ENCODE measurements at regions not wholly inside any gene's neighbourhood (a gene's known extent, or its start where the extent isn't known, plus 50 kb on each side); places are given as distances from the start of the nearest gene placed in this dataset.

DNA sequence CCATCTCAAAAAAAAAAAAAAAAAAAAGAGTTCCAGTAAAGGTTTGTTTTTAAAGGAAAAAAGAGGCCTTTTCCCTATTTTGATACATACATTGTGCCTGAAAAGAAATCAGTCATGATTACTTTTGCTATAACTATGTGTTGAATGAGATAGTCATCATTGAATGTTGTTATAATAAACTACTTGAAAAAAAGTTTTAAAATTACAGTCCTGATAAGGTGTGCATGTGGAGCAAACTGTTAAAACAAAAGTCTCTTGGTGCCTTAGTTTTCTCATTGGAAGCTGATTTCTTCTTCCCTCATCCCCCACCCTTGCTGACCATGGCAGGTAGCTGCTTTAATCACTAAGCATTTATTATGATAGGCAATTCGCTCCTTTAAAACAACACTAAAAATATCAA is 172.3 kb upstream of the TBCA start:
- Histone ChIP-seq H3K4me3 (ENCODE audit: low read length) (no peak overlapping the region), H3K9me3 (ENCODE audit: low read length) (no peaks in the 10 kb centered on the region), H3K36me3 (ENCODE audit: insufficient read depth, low read length) (no peaks in the 10 kb centered on the region), H2AFZ (ENCODE audit: low read depth, low read length) (no peak overlapping the region), H3K4me1 (ENCODE audit: insufficient read depth, low read length) (no peaks in the 10 kb centered on the region), H3K27me3 (ENCODE audit: insufficient read depth, low read length) (peaks cover 34% of the 10 kb centered on the region)

DNA sequence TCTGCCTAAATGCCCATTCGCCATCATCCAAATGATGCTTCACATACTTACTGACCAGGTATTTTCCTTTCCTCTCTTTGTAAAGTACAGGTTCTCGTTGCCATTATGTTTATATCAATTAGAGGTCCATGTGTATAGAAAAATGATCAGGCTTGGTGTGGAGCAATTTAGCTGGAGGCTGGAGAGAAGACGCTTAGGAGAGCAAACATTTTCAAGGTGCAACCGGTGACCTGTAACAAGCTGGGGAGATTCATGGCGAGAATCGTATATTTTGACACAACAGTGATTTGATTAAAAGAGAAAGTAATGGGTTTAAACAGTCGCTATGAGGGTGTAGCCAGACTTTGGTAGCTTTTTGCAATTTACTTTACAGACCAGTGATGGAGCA is 170.9 kb upstream of the TBCA start:
- Histone ChIP-seq H2AFZ (ENCODE audit: low read depth, low read length) (no peak overlapping the region), H3K9me3 (ENCODE audit: low read length) (no peaks in the 10 kb centered on the region), H3K27me3 (ENCODE audit: insufficient read depth, low read length) (peaks cover 24% of the 10 kb centered on the region), H3K4me3 (ENCODE audit: low read length) (no peak overlapping the region), H3K4me1 (ENCODE audit: insufficient read depth, low read length) (no peaks in the 10 kb centered on the region), H3K36me3 (ENCODE audit: insufficient read depth, low read length) (no peaks in the 10 kb centered on the region)

DNA sequence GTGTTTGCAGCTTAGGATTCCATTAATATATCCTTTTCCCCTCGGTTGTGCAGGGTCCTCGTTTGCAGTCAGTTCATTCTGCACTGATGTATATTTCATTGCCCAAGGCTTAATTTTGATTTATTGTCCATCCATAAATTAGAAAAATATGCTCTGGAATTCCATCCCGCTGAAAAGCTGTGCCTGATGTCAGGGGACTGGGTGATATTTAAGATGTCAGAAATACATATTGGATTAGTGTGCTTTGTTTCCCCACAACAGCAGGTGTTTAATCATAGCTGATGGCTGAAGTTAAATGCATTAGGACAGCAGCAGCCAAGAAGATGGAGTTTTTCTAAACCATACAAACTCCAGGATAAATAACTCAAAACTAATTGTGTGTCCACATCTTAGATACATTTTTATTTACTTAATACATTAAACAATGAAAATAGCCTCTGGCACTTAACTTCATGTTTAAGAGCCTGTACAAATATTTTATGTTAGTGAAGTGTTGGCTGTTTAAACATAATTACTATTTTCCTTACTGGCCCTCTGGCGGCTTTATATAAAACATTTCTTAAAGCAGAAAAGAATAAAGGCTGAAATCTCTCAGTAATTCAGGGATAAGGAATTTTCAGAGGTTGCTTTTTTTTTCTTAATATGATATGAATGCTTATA is 170.4 kb upstream of the TBCA start:
- no peaks in the 10 kb centered on the region for H3K4me1 ChIP-seq (ENCODE audit: insufficient read depth, low read length)
- H3K36me3 ChIP-seq (ENCODE audit: insufficient read depth, low read length): no peaks in the 10 kb centered on the region
- no peak overlapping the region for H2AFZ ChIP-seq (ENCODE audit: low read depth, low read length)
- no peak overlapping the region for H3K4me3 ChIP-seq (ENCODE audit: low read length)
- no peaks in the 10 kb centered on the region for H3K9me3 ChIP-seq (ENCODE audit: low read length)
- H3K27me3 ChIP-seq (ENCODE audit: insufficient read depth, low read length): peaks cover 19% of the 10 kb centered on the region

DNA sequence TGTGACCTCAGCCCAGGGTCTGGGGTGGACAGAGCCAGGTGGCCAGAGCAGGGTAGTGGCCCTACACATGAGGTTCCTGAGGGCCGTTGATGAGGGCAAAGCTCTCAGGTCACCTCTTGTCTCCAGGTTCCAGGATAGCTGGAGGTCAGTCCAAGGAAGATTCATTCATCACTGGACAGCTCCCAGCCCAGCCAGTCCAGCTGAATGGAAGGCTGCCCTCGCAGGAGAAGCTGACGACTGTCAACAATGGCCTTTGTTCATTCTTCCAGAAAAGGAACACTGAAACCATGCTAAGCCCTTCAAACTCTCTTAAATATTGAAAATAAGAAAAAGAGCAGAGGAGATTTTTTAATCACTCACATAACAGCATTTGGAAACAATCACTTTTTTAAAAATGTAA is 169.7 kb upstream of the TBCA start:
- no peak overlapping the region for H2AFZ ChIP-seq (ENCODE audit: low read depth, low read length)
- H3K27me3 ChIP-seq (ENCODE audit: insufficient read depth, low read length): peaks cover 17% of the 10 kb centered on the region
- no peaks in the 10 kb centered on the region for H3K36me3 ChIP-seq (ENCODE audit: insufficient read depth, low read length)
- H3K4me1 ChIP-seq (ENCODE audit: insufficient read depth, low read length): no peaks in the 10 kb centered on the region
- H3K4me3 ChIP-seq (ENCODE audit: low read length): no peak overlapping the region
- H3K9me3 ChIP-seq (ENCODE audit: low read length): no peaks in the 10 kb centered on the region

DNA sequence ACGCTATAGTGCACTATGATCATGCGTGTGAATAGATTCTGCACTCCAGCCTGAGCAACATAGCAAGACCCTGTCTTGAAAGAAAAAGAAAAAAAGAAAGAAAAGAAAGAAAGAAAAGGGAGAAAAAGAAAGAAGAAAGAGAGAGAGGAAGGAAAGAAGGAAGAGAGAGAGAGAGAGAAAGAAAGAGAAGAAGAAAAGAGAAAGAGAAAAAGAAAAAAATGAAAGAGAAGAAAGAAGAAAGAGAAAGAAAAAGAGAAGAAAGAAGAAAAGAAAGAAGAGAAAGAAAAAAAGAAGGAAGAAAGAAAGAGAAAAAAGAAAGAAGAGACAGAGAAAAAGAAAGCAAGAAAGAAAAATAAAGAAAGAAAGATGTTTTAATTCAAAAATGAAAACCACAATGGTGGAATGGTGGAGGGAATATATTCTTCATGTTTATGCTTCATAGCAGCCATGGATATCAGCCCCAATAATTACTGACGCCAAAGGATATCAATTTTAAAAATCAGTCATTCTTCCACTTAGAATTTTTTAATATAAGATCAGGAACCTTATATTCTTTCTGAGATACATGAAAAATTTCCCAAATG is 168.7 kb upstream of the TBCA start:
- Histone ChIP-seq H3K36me3 (ENCODE audit: insufficient read depth, low read length) (no peaks in the 10 kb centered on the region), H2AFZ (ENCODE audit: low read depth, low read length) (no peak overlapping the region), H3K4me1 (ENCODE audit: insufficient read depth, low read length) (no peaks in the 10 kb centered on the region), H3K27me3 (ENCODE audit: insufficient read depth, low read length) (peaks cover 13% of the 10 kb centered on the region), H3K4me3 (ENCODE audit: low read length) (no peak overlapping the region), H3K9me3 (ENCODE audit: low read length) (no peaks in the 10 kb centered on the region)

DNA sequence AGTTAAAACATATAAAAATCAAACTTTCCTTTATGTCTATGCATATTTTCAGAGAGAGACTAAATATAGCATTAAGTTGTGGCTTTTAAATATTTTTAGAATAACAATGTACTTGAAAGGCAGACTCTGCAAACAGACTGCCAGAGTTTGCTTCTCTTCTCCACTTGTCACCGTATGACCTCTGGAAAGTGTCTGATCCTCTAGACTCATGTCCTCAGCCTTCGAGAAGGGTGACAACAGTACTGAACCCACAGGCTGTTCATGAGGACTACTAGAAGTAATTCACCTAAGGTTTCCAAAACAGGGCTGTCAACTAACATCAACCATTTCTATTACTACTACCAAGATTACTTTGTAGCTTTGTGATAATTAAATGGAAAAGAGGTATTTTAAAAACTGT is 167.7 kb upstream of the TBCA start:
- H3K27me3 ChIP-seq (ENCODE audit: insufficient read depth, low read length): peaks cover 7% of the 10 kb centered on the region
- H3K4me1 ChIP-seq (ENCODE audit: insufficient read depth, low read length): no peaks in the 10 kb centered on the region
- no peak overlapping the region for H2AFZ ChIP-seq (ENCODE audit: low read depth, low read length)

DNA sequence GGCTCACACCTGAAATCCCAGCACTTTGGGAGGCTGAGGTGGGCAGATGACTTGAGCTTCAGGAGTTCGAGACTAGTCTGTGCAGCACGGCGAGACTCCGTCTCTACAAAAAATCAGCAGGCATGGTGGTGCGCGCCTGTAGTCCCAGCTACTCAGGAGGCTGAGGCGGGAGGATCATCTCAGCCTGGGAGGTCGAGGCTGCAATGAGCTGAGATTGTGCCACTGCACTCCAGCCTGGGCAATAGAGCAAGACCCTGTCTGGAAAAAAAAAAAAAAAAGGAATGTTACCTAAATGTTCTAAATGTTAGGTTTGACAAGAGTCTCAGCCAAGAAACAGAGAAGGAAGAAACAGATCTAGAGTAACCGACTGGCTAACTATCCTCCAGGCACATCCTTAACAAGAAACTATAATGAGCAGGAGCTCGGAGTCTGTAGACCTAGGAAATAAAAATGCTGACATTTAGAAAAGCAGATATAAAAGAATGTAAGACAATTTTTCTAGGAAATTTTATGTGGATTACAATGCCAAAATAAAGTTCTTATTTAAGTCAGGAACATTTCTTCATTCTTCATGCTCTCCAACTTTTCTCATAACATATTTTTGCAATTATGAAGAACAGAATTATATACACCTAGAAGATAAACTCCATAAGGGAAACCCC is 166.6 kb upstream of the TBCA start:
- H3K4me3 ChIP-seq (ENCODE audit: low read length): no peak overlapping the region
- H3K27me3 ChIP-seq (ENCODE audit: insufficient read depth, low read length): peaks cover 7% of the 10 kb centered on the region
- H2AFZ ChIP-seq (ENCODE audit: low read depth, low read length): no peak overlapping the region
- H3K36me3 ChIP-seq (ENCODE audit: insufficient read depth, low read length): no peaks in the 10 kb centered on the region
- no peaks in the 10 kb centered on the region for H3K9me3 ChIP-seq (ENCODE audit: low read length)
- H3K4me1 ChIP-seq (ENCODE audit: insufficient read depth, low read length): no peaks in the 10 kb centered on the region

More for the DNA sequence above, 167.7 kb upstream of the TBCA start:
- H3K36me3 ChIP-seq (ENCODE audit: insufficient read depth, low read length): no peaks in the 10 kb centered on the region
- H3K4me3 ChIP-seq (ENCODE audit: low read length): no peak overlapping the region
- H3K9me3 ChIP-seq (ENCODE audit: low read length): no peaks in the 10 kb centered on the region

DNA sequence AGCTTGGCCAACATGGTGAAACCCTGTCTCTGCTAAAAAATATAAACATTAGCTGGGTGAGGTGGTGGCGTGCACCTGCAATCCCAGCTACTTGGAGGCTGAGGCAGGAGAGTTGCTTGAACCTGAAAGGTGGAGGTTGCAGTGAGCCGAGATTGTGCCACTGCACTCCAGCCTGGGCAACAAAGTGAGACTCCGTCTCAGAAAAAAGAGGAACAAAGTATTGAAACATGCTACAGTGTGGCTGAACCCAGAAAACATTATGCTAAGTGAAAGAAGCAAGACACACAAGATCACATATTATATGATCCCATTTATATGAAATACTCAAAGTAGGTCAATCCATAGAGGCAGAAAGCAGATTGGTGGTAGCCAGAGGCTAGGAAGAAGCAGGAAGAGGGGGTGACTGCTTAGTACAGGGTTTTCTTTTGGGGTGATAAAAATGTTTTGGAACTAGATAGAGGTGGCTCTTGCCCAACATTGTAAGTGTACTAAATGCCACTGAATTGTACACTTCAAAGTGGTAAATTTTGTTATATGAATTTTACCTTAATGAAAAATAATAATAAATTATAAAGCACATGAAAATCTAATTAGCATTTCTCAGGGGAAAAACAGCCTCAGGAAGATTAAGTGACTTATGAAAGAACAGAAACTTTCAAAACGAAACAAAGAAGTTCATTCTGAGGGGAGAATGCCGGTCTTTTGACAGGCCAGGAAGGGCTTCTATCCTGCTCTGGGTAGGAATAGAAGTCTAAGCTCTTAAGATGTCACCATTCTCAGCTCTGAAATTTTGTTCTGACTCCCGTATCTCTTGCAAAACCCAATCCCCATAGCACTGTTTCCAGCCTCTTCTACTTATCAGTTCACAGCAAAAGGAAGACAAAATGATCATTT is 161.1 kb upstream of the TBCA start:
- H3K9me3 ChIP-seq (ENCODE audit: low read length): no peaks in the 10 kb centered on the region
- H3K36me3 ChIP-seq (ENCODE audit: insufficient read depth, low read length): no peaks in the 10 kb centered on the region
- peaks cover 4% of the 10 kb centered on the region for H3K27me3 ChIP-seq (ENCODE audit: insufficient read depth, low read length)
- no peak overlapping the region for H2AFZ ChIP-seq (ENCODE audit: low read depth, low read length)
- H3K4me3 ChIP-seq (ENCODE audit: low read length): no peak overlapping the region
- H3K4me1 ChIP-seq (ENCODE audit: insufficient read depth, low read length): no peaks in the 10 kb centered on the region

DNA sequence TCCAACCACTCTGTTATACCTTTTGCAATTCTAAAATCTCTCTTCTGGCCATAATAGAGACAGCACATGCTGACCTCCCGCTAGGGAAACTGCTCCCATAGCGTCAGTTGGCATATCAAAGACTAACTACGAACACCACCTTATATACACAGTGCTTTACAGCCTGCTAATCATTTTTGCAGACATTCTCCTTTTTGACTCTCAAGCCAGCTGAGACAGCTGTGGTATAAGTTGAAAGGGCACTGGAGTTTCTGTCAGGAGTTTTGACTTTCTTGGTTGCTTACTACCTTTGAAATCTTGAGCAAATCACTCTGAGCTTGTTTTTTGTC is 160.2 kb upstream of the TBCA start:
- Histone ChIP-seq H2AFZ (ENCODE audit: low read depth, low read length) (no peak overlapping the region), H3K27me3 (ENCODE audit: insufficient read depth, low read length) (peaks cover 4% of the 10 kb centered on the region), H3K4me3 (ENCODE audit: low read length) (no peak overlapping the region), H3K36me3 (ENCODE audit: insufficient read depth, low read length) (no peaks in the 10 kb centered on the region), H3K4me1 (ENCODE audit: insufficient read depth, low read length) (no peaks in the 10 kb centered on the region), H3K9me3 (ENCODE audit: low read length) (no peaks in the 10 kb centered on the region)

DNA sequence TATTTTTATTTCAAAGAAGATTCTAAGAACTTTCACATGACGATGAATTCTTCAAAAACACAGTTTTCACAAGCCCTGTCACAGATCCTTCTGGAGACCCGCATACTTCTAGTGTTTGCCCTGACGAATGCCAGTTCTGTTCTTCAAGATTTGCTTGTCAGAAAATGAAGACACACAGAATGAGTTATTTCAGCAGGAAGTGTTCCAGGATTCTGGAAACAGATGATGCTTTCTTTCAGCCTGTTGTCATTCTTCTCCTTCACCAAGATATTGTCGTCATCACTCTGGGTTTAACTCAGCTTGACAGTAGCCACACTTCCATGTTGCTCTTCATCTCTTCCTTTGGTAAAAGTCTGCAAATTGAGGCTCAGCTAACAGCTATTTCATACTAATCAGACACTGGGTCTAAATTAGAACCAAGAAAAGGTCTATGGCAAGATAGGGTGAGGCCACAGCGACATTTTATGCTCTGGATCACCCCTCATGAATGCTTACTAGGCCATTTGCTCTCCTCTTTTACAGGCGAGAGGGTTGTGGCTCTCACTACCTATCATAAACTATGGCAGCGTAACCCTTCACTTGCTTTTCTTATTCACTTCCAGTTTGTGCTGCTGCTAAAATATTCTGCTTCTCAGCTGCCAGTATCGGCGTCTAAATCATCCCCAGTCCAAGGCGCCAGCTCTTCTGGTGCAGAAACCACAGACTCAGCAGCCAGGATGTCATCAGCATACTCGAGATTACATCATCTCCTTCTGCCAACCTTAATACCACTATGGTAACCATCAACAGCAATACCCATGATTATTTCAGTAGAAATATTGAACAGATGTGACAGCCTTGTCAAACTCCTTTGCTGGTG is 159.6 kb upstream of the TBCA start:
- no peak overlapping the region for H2AFZ ChIP-seq (ENCODE audit: low read depth, low read length)
- no peaks in the 10 kb centered on the region for H3K9me3 ChIP-seq (ENCODE audit: low read length)
- H3K4me1 ChIP-seq (ENCODE audit: insufficient read depth, low read length): no peaks in the 10 kb centered on the region
- peaks cover 2% of the 10 kb centered on the region for H3K27me3 ChIP-seq (ENCODE audit: insufficient read depth, low read length)
- no peaks in the 10 kb centered on the region for H3K36me3 ChIP-seq (ENCODE audit: insufficient read depth, low read length)
- H3K4me3 ChIP-seq (ENCODE audit: low read length): no peak overlapping the region

DNA sequence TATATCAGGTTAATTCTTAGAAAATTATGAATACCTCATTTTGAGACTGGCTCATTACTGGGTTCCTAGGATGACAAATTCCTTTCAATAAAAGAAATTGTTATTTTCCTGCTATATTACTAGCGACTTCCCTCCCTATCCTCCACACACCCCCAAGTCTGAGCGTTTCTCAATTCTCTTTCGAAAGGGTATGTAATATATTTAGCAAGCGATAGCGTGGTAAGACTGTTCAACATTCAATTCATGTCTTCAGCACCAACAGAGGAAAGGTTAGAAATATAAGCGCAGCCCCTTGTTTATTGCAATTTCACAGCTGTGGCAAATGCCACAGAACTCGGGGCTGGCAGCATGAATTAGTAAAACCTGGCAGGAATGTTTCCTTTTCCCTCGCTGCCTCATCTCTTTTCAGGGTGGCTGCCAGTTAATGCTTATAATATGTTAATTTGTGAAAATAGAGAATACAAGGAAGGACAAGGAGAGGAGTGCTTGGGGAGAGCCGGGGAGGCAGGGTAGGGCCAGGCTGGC is 152.7 kb upstream of the TBCA start:
- Histone ChIP-seq H3K27me3 (ENCODE audit: insufficient read depth, low read length) (peaks cover 8% of the 10 kb centered on the region), H3K9me3 (ENCODE audit: low read length) (no peaks in the 10 kb centered on the region)

DNA sequence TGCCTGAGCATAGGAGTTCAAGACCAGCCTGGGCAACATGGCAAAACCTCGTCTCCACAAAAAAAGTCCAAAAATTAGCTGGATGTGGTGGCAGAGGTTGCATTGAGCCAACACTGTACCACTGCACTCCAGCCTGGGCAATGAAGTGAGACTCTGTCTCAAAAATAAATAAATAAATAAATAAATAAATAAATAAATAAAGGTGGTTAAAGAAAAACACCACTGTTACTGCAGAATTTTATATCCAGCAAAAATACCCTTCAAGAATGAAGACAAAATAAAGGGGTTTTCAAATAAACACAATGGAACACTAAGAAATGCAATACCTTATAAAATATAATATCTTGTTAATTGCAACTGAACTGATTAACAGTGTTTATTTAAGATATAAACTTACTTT is 150.2 kb upstream of the TBCA start:
- Histone ChIP-seq H3K4me1 (ENCODE audit: insufficient read depth, low read length) (no peaks in the 10 kb centered on the region), H2AFZ (ENCODE audit: low read depth, low read length) (no peak overlapping the region), H3K36me3 (ENCODE audit: insufficient read depth, low read length) (no peaks in the 10 kb centered on the region), H3K4me3 (ENCODE audit: low read length) (no peak overlapping the region), H3K27me3 (ENCODE audit: insufficient read depth, low read length) (peaks cover 10% of the 10 kb centered on the region), H3K9me3 (ENCODE audit: low read length) (no peaks in the 10 kb centered on the region)

More for the DNA sequence above, 152.7 kb upstream of the TBCA start:
- H3K4me1 ChIP-seq (ENCODE audit: insufficient read depth, low read length): no peaks in the 10 kb centered on the region
- H2AFZ ChIP-seq (ENCODE audit: low read depth, low read length): no peak overlapping the region
- no peaks in the 10 kb centered on the region for H3K36me3 ChIP-seq (ENCODE audit: insufficient read depth, low read length)
- H3K4me3 ChIP-seq (ENCODE audit: low read length): no peak overlapping the region

Data from neuron (in vitro differentiated cells).